ENCODE measurements at regions not wholly inside any gene's neighbourhood (a gene's known extent, or its start where the extent isn't known, plus 50 kb on each side); places are given as distances from the start of the nearest gene placed in this dataset.

- H3K36me3 ChIP-seq = no peaks in the 10 kb centered on the region
- no peak for TF ChIP-seq CTCF (IDR thresholded peaks at IDR 0.05)
- H3K27me3 ChIP-seq = no peaks in the 10 kb centered on the region
- no peaks in the 10 kb centered on the region for H3K4me1 ChIP-seq (ENCODE audit: control insufficient read depth in 1 of 2, insufficient read depth in 1 of 2, low read depth in 1 of 2, low read length in 1 of 2)
- no peak overlapping the region for H3K4me3 ChIP-seq (ENCODE audit: low read depth in 1 of 2, low read length in 1 of 2)
- H3K27ac ChIP-seq = no peak overlapping the region
- no peaks in the 10 kb centered on the region for H3K9me3 ChIP-seq
Measured at GRCh38 chr15:96612917-96613316, 282.4 kb downstream of the NR2F2 start.

- H3K27me3 ChIP-seq = peaks cover 7% of the 10 kb centered on the region
- no peaks in the 10 kb centered on the region for H3K36me3 ChIP-seq
- no peak overlapping the region for H3K4me3 ChIP-seq (ENCODE audit: low read depth in 1 of 2, low read length in 1 of 2)
- TF ChIP-seq CTCF (IDR thresholded peaks at IDR 0.05) = no peak
- H3K27ac ChIP-seq = no peak overlapping the region
- no peaks in the 10 kb centered on the region for H3K4me1 ChIP-seq (ENCODE audit: control insufficient read depth in 1 of 2, insufficient read depth in 1 of 2, low read depth in 1 of 2, low read length in 1 of 2)
- no peaks in the 10 kb centered on the region for H3K9me3 ChIP-seq
Measured at GRCh38 chr15:96619174-96619573, 288.7 kb downstream of the NR2F2 start.

GRCh38 chr15:96622714-96623113 is 292.2 kb downstream of the NR2F2 start:
- H3K27me3 ChIP-seq = peaks cover 7% of the 10 kb centered on the region
- H3K36me3 ChIP-seq = no peaks in the 10 kb centered on the region
- no peak overlapping the region for H3K27ac ChIP-seq
- no peak overlapping the region for H3K4me3 ChIP-seq (ENCODE audit: low read depth in 1 of 2, low read length in 1 of 2)
- no peaks in the 10 kb centered on the region for H3K9me3 ChIP-seq
- H3K4me1 ChIP-seq (ENCODE audit: control insufficient read depth in 1 of 2, insufficient read depth in 1 of 2, low read depth in 1 of 2, low read length in 1 of 2) = no peaks in the 10 kb centered on the region
- no peak for TF ChIP-seq CTCF (IDR thresholded peaks at IDR 0.05)

GRCh38 chr15:96625256-96625655 is 294.8 kb downstream of the NR2F2 start:
- H3K36me3 ChIP-seq = no peaks in the 10 kb centered on the region
- no peak overlapping the region for H3K27ac ChIP-seq
- no peak for TF ChIP-seq CTCF (IDR thresholded peaks at IDR 0.05)

GRCh38 chr15:96627031-96627568 is 296.6 kb downstream of the NR2F2 start:
- Histone ChIP-seq H3K4me1 (ENCODE audit: control insufficient read depth in 1 of 2, insufficient read depth in 1 of 2, low read depth in 1 of 2, low read length in 1 of 2) (no peaks in the 10 kb centered on the region), H3K4me3 (ENCODE audit: low read depth in 1 of 2, low read length in 1 of 2) (no peak overlapping the region), H3K27me3 (peaks cover 3% of the 10 kb centered on the region), H3K27ac (no peak overlapping the region), H3K36me3 (no peaks in the 10 kb centered on the region), H3K9me3 (no peaks in the 10 kb centered on the region)
- TF ChIP-seq CTCF (IDR thresholded peaks at IDR 0.05) = no peak

More at GRCh38 chr15:96625256-96625655, 294.8 kb downstream of the NR2F2 start:
- Histone ChIP-seq H3K4me1 (ENCODE audit: control insufficient read depth in 1 of 2, insufficient read depth in 1 of 2, low read depth in 1 of 2, low read length in 1 of 2) (no peaks in the 10 kb centered on the region), H3K9me3 (no peaks in the 10 kb centered on the region), H3K4me3 (ENCODE audit: low read depth in 1 of 2, low read length in 1 of 2) (no peak overlapping the region), H3K27me3 (peaks cover 10% of the 10 kb centered on the region)

GRCh38 chr15:96629511-96629910 is 299.0 kb downstream of the NR2F2 start:
- no peak overlapping the region for H3K27ac ChIP-seq
- no peaks in the 10 kb centered on the region for H3K36me3 ChIP-seq
- peaks cover 3% of the 10 kb centered on the region for H3K27me3 ChIP-seq
- no peaks in the 10 kb centered on the region for H3K4me1 ChIP-seq (ENCODE audit: control insufficient read depth in 1 of 2, insufficient read depth in 1 of 2, low read depth in 1 of 2, low read length in 1 of 2)
- TF ChIP-seq CTCF (IDR thresholded peaks at IDR 0.05) = no peak
- no peaks in the 10 kb centered on the region for H3K9me3 ChIP-seq
- H3K4me3 ChIP-seq (ENCODE audit: low read depth in 1 of 2, low read length in 1 of 2) = no peak overlapping the region
